Stomach (tissue), 8 donors: ENCODE measurements at regions not wholly inside any gene's neighbourhood (a gene's known extent, or its start where the extent isn't known, plus 50 kb on each side); places are given as distances from the start of the nearest gene placed in this dataset.

Experiments
- DNase-seq, 2 donors: peaks; one replicate each; pipeline versions ENCODE4 v3.0.0 to v3.0.0-alpha.2; 2013 to 2019
- H3K27ac ChIP-seq, 5 donors: fragments of 200-600 bp in 4 of 5; sonication (generic) in 4 of 5; one replicate each; pipeline ENCODE4 v1.5.1; 2013 to 2019; ENCODE audit warnings: mild to moderate bottlenecking in 1 of 5, moderate library complexity in 1 of 5
- H3K27me3 ChIP-seq, 3 donors: fragments of 200-600 bp; sonication (generic); one replicate each; pipeline ENCODE4 v1.5.1; 2017 to 2019; ENCODE audit warnings: mixed run types in 1 of 3
- H3K36me3 ChIP-seq, 4 donors: fragments of 200-600 bp; sonication (generic); 1 replicate in 3 of 4; 2 replicates in 1 of 4; pipeline ENCODE4 v1.5.1; 2016 to 2019
- H3K4me1 ChIP-seq, 4 donors: fragments of 200-600 bp; sonication (generic); one replicate each; pipeline ENCODE4 v1.5.1; 2016 to 2019
- H3K4me3 ChIP-seq, 4 donors: fragments of 200-600 bp; sonication (generic) in 3 of 4; one replicate each; pipeline ENCODE4 v1.5.1; 2016 to 2019; ENCODE audit warnings: mild to moderate bottlenecking in 1 of 4
- H3K9me3 ChIP-seq, 4 donors: fragments of 200-600 bp; sonication (generic); one replicate each; pipeline ENCODE4 v1.5.1; 2016 to 2019
- CTCF ChIP-seq, 7 experiments: fragments of 450-650 bp in 4 of 7; fragments of 200-600 bp in 3 of 7; sonication (generic) in 3 of 7; IDR thresholded peaks; one replicate each; pipeline ENCODE4 v1.5.1; 2016 to 2019; ENCODE audit warnings: antibody characterized with exemption in 7 of 7, control low read depth in 2 of 7, mild to moderate bottlenecking in 1 of 7
- EP300 ChIP-seq: sonication (generic); formaldehyde crosslinking; IDR thresholded peaks from one replicate; pipeline ENCODE4 v1.6.1; 2017; ENCODE audit warnings: antibody characterized with exemption
- POLR2A ChIP-seq, 4 donors: fragments of 450-650 bp; IDR thresholded peaks; one replicate each; pipeline ENCODE4 v1.6.1; 2016; ENCODE audit warnings: antibody characterized with exemption in 4 of 4, control low read depth in 2 of 4, mild to moderate bottlenecking in 1 of 4, moderate library complexity in 1 of 4
- POLR2AphosphoS5 ChIP-seq, 3 donors: sonication (generic); formaldehyde crosslinking; IDR thresholded peaks; one replicate each; pipeline ENCODE4 v1.6.1; 2016; ENCODE audit warnings: antibody characterized with exemption in 3 of 3
- WGBS, 5 donors: extraction: QIAGEN DNeasy Blood & Tissue Kit in 3 of 5; methylation state at CpG; one replicate each; pipeline versions ENCODE4 v1.1.5 to v1.1.7; 2013 to 2018; 5-methylcytosine and 5-hydroxymethylcytosine counted together
- intact Hi-C: fragments of 100-400 bp; cut with DNase I; formaldehyde crosslinking; loops from one replicate; pipeline ENCODE4 v1.15.1; 2023; ENCODE audit warnings: low total_unique reads
- donor health status: healthy with polysubstance abuse.
- donor health status: Bipolar disorder and iron deficiency.
- donor health status: healthy.

- no peaks in the 10 kb centered on the region for H3K27me3 ChIP-seq
- H3K36me3 ChIP-seq: no peaks in the 10 kb centered on the region
- H3K4me3 ChIP-seq: no peak overlapping the region
- WGBS, 5 donors: 82 to 91% (median 90%) methylated on average over 5 of the region's 5 CpGs
- H3K9me3 ChIP-seq: peaks cover 0 to 7% (median 0%) of the 10 kb centered on the region in 4 donors
- H3K27ac ChIP-seq: no peak overlapping the region
- intact Hi-C loops: no loop called here
- TF ChIP-seq POLR2AphosphoS5 (IDR thresholded peaks at IDR 0.05) (no peak), POLR2A (IDR thresholded peaks at IDR 0.05) (no peak), EP300 (no peak), CTCF (IDR thresholded peaks at IDR 0.05) (no peak)
- H3K4me1 ChIP-seq: no peaks in the 10 kb centered on the region
- DNase-seq: no peak
Measured at GRCh38 chr5:82847562-82847961, 229.6 kb downstream of the TMEM167A start.

- Histone ChIP-seq H3K4me1 (no peaks in the 10 kb centered on the region), H3K27ac (no peak overlapping the region), H3K27me3 (no peaks in the 10 kb centered on the region), H3K4me3 (no peak overlapping the region), H3K36me3 (no peaks in the 10 kb centered on the region), H3K9me3 (peaks cover 0 to 10% (median 8%) of the 10 kb centered on the region in 4 donors)
- TF ChIP-seq CTCF (IDR thresholded peaks at IDR 0.05): no peak
- TF ChIP-seq POLR2AphosphoS5 (IDR thresholded peaks at IDR 0.05): no peak
- no peak for TF ChIP-seq POLR2A (IDR thresholded peaks at IDR 0.05)
- no peak for TF ChIP-seq EP300
- no peak for DNase-seq
- WGBS, 5 donors: 83 to 89% (median 86%) methylated on average over 3 of the region's 3 CpGs
- intact Hi-C loops: no loop called here
Measured at GRCh38 chr5:82839881-82840280, 237.3 kb downstream of the TMEM167A start.

GRCh38 chr5:82835488-82835887 lies 241.7 kb downstream of the TMEM167A start:
- intact Hi-C loops: no loop called here
- no peaks in the 10 kb centered on the region for H3K36me3 ChIP-seq
- no peak for DNase-seq
- no peaks in the 10 kb centered on the region for H3K27me3 ChIP-seq
- no peak overlapping the region for H3K27ac ChIP-seq
- H3K4me1 ChIP-seq: no peaks in the 10 kb centered on the region
- H3K9me3 ChIP-seq: peaks cover 0 to 11% (median 8%) of the 10 kb centered on the region in 4 donors
- TF ChIP-seq EP300: no peak
- TF ChIP-seq POLR2A (IDR thresholded peaks at IDR 0.05): no peak
- no peak for TF ChIP-seq POLR2AphosphoS5 (IDR thresholded peaks at IDR 0.05)
- TF ChIP-seq CTCF (IDR thresholded peaks at IDR 0.05): no peak
- H3K4me3 ChIP-seq: no peak overlapping the region

- no peak for TF ChIP-seq POLR2AphosphoS5 (IDR thresholded peaks at IDR 0.05)
- no peak for TF ChIP-seq CTCF (IDR thresholded peaks at IDR 0.05)
- no peak for TF ChIP-seq POLR2A (IDR thresholded peaks at IDR 0.05)
- TF ChIP-seq EP300: no peak
- H3K4me1 ChIP-seq: no peaks in the 10 kb centered on the region
- H3K27me3 ChIP-seq: no peaks in the 10 kb centered on the region
- DNase-seq: no peak
- no peaks in the 10 kb centered on the region for H3K36me3 ChIP-seq
- H3K9me3 ChIP-seq: peaks cover 0 to 11% (median 8%) of the 10 kb centered on the region in 4 donors
- H3K27ac ChIP-seq: no peak overlapping the region
- H3K4me3 ChIP-seq: no peak overlapping the region
- intact Hi-C loops: no loop called here
Measured at GRCh38 chr5:82834151-82834550, 243.0 kb downstream of the TMEM167A start.
